Stimulated activated CD4-positive, alpha-beta T cell treated with anti-CD3 and anti-CD28 coated beads, Interleukin-12 subunit alpha, Interleukin-12 subunit beta, amount 100 ng/mL, for 24 hours (primary cell): ENCODE measurements at regions not wholly inside any gene's neighbourhood (a gene's known extent, or its start where the extent isn't known, plus 50 kb on each side); places are given as distances from the start of the nearest gene placed in this dataset.

Experiments
- DNase-seq, 2 experiments: peaks; one replicate each; pipeline ENCODE4 v3.0.0-alpha.2; 2020; ENCODE audit warnings: low read depth in 2 of 2

GRCh38 chr14:42628602-42629001 lies 1021.9 kb downstream of the LRFN5 start:
- DNase-seq, result no peak

GRCh38 chr14:42626986-42627385 lies 1020.3 kb downstream of the LRFN5 start:
- no peak for DNase-seq

GRCh38 chr14:42624980-42625761 lies 1018.5 kb downstream of the LRFN5 start:
- no peak for DNase-seq

GRCh38 chr14:42617005-42617404 lies 1010.3 kb downstream of the LRFN5 start:
- DNase-seq, result no peak

- DNase-seq, result no peak
Measured at GRCh38 chr14:42606839-42607238, 1000.2 kb downstream of the LRFN5 start.

- no peak for DNase-seq
Measured at GRCh38 chr14:42602336-42602845, 995.7 kb downstream of the LRFN5 start.

- no peak for DNase-seq
Measured at GRCh38 chr14:42572032-42572431, 965.4 kb downstream of the LRFN5 start.

- DNase-seq, result no peak
Measured at GRCh38 chr14:42569227-42569626, 962.6 kb downstream of the LRFN5 start.

- no peak for DNase-seq
Measured at GRCh38 chr14:42565556-42565955, 958.9 kb downstream of the LRFN5 start.

GRCh38 chr14:42563313-42563712 lies 956.6 kb downstream of the LRFN5 start:
- no peak for DNase-seq

GRCh38 chr14:42556551-42556950 lies 949.9 kb downstream of the LRFN5 start:
- DNase-seq, result no peak

GRCh38 chr14:42555365-42555764 lies 948.7 kb downstream of the LRFN5 start:
- DNase-seq, result no peak

- no peak for DNase-seq
Measured at GRCh38 chr14:42554091-42554490, 947.4 kb downstream of the LRFN5 start.

GRCh38 chr14:42550310-42550709 lies 943.6 kb downstream of the LRFN5 start:
- DNase-seq, result no peak

- DNase-seq, result no peak
Measured at GRCh38 chr14:42548349-42548748, 941.7 kb downstream of the LRFN5 start.

GRCh38 chr14:42545636-42546035 lies 939.0 kb downstream of the LRFN5 start:
- no peak for DNase-seq

- no peak for DNase-seq
Measured at GRCh38 chr14:42541535-42542001, 934.9 kb downstream of the LRFN5 start.

GRCh38 chr14:42535397-42535796 lies 928.7 kb downstream of the LRFN5 start:
- DNase-seq, result no peak

GRCh38 chr14:42533476-42533875 lies 926.8 kb downstream of the LRFN5 start:
- DNase-seq, result no peak

GRCh38 chr14:42532194-42532593 lies 925.5 kb downstream of the LRFN5 start:
- no peak for DNase-seq

GRCh38 chr14:42527141-42527540 lies 920.5 kb downstream of the LRFN5 start:
- DNase-seq, result no peak

- no peak for DNase-seq
Measured at GRCh38 chr14:42523666-42524065, 917.0 kb downstream of the LRFN5 start.

GRCh38 chr14:42517806-42518500 lies 911.3 kb downstream of the LRFN5 start:
- no peak for DNase-seq
